ENCODE measurements at regions not wholly inside any gene's neighbourhood (a gene's known extent, or its start where the extent isn't known, plus 50 kb on each side); places are given as distances from the start of the nearest gene placed in this dataset.

GRCh38 chr7:12965767-12966166 lies 278.3 kb downstream of the ARL4A start:
- TF ChIP-seq CTCF (conservative IDR thresholded peaks at IDR 0.05 in 1 of 2, IDR thresholded peaks at IDR 0.05 in 1 of 2; ENCODE audit: extremely low read depth in 1 of 2, insufficient read depth in 1 of 2, low read depth in 1 of 2, low read length in 2 of 2) (no peak), EZH2 (IDR thresholded peaks at IDR 0.05; ENCODE audit: borderline replicate concordance, low read length) (no peak)
